ENCODE measurements at regions not wholly inside any gene's neighbourhood (a gene's known extent, or its start where the extent isn't known, plus 50 kb on each side); places are given as distances from the start of the nearest gene placed in this dataset.

- DNase-seq (ENCODE audit: low read depth, low spot score), result no peak
- no peak overlapping the region for H3K9ac ChIP-seq (replicated peaks; ENCODE audit: extremely low read depth, insufficient read depth, low read length)
- dilution Hi-C loops (cut with MboI; ENCODE audit: extremely low pct_ligation_motif_present, low sequenced_read_pairs), result no loop called here
- H4K20me1 ChIP-seq (replicated peaks; ENCODE audit: control insufficient read depth, extremely low read depth, insufficient read depth, low read length), result no peaks in the 10 kb centered on the region
- no peaks in the 10 kb centered on the region for H3K9me1 ChIP-seq (replicated peaks; ENCODE audit: control insufficient read depth, extremely low read depth, insufficient read depth, low read length)
- H3K9me3 ChIP-seq (replicated peaks; ENCODE audit: control insufficient read depth, insufficient read depth, low read length), result peaks cover 2% of the 10 kb centered on the region
- H3K4me2 ChIP-seq (ENCODE audit: insufficient read depth, low read length), result no peak overlapping the region
- no TSS peak for BruUV-seq (replicated peaks)
- POLR2A ChIA-PET, result no interaction called here
- H3K4me3 ChIP-seq (replicated peaks in 1 of 3; ENCODE audit: insufficient read depth in 1 of 3, low read depth in 1 of 3, low read length in 3 of 3), result no peak overlapping the region
- intact Hi-C loops (cut with micrococcal nuclease), result no loop called here
- no peak overlapping the region for H3K27ac ChIP-seq (ENCODE audit: insufficient read depth, low read depth, low read length)
- H2AFZ ChIP-seq (ENCODE audit: low read depth, low read length), result no peak overlapping the region
- no peaks in the 10 kb centered on the region for H3K36me3 ChIP-seq (ENCODE audit: control insufficient read depth in 2 of 2, extremely low read depth in 1 of 2, insufficient read depth in 2 of 2, low read length in 2 of 2)
- CTCF ChIA-PET, result no interaction called here
- no peaks in the 10 kb centered on the region for H3K4me1 ChIP-seq (ENCODE audit: control insufficient read depth, extremely low read depth, insufficient read depth, low read length)
- no peaks in the 10 kb centered on the region for H3K79me2 ChIP-seq (ENCODE audit: control insufficient read depth, insufficient read depth, low read length)
- FAIRE-seq, result no peak
- TF ChIP-seq POLR2AphosphoS5 (IDR thresholded peaks at IDR 0.05; ENCODE audit: insufficient read depth, low read depth, low read length), result no peak
- no peak for TF ChIP-seq FOS (IDR thresholded peaks at IDR 0.05; ENCODE audit: borderline replicate concordance, insufficient read depth, low read length)
- TF ChIP-seq EZH2 (IDR thresholded peaks at IDR 0.05; ENCODE audit: borderline replicate concordance, low read depth, low read length, severe bottlenecking), result no peak
- TF ChIP-seq CTCF (IDR thresholded peaks at IDR 0.05; ENCODE audit: extremely low read depth in 1 of 2, insufficient read depth in 1 of 2, low read depth in 1 of 2, low read length in 2 of 2), result no peak
- no peak for TF ChIP-seq MYC (IDR thresholded peaks at IDR 0.05; ENCODE audit: low read depth, low read length)
- no peak for TF ChIP-seq JUN (IDR thresholded peaks at IDR 0.05; ENCODE audit: borderline replicate concordance, insufficient read depth, insufficient read length, low read depth)
- no peak for TF ChIP-seq MAX (IDR thresholded peaks at IDR 0.05; ENCODE audit: insufficient read depth, insufficient read length)
- no peak for TF ChIP-seq POLR2A (IDR thresholded peaks at IDR 0.05; ENCODE audit: low read depth, low read length)
- H3K27me3 ChIP-seq (ENCODE audit: control insufficient read depth in 2 of 2, insufficient read depth in 2 of 2, low read length in 2 of 2), result no peaks in the 10 kb centered on the region
Measured at GRCh38 chr6:114595591-114595990, 252.8 kb upstream of the HS3ST5 start.
